Fibroblast of skin of abdomen (primary cell): ENCODE measurements at regions not wholly inside any gene's neighbourhood (a gene's known extent, or its start where the extent isn't known, plus 50 kb on each side); places are given as distances from the start of the nearest gene placed in this dataset.

Source experiments
- DNase-seq: peaks from one replicate; pipeline ENCODE4 v3.0.0-alpha.2; 2013

GRCh38 chr3:117995842-117996437, 1038.7 kb downstream of the IGSF11 start:
- DNase-seq, result no peak

- DNase-seq, result peak; percentile 83
Measured at GRCh38 chr3:117997201-117998049, 1037.2 kb downstream of the IGSF11 start.

- DNase-seq, result peak; percentile 15
Measured at GRCh38 chr3:117998071-117998470, 1036.6 kb downstream of the IGSF11 start.

GRCh38 chr3:118000219-118000618, 1034.4 kb downstream of the IGSF11 start:
- no peak for DNase-seq

GRCh38 chr3:118001380-118001779, 1033.3 kb downstream of the IGSF11 start:
- DNase-seq, result peak; percentile 31

GRCh38 chr3:118011910-118012309, 1022.7 kb downstream of the IGSF11 start:
- DNase-seq, result no peak

DNA sequence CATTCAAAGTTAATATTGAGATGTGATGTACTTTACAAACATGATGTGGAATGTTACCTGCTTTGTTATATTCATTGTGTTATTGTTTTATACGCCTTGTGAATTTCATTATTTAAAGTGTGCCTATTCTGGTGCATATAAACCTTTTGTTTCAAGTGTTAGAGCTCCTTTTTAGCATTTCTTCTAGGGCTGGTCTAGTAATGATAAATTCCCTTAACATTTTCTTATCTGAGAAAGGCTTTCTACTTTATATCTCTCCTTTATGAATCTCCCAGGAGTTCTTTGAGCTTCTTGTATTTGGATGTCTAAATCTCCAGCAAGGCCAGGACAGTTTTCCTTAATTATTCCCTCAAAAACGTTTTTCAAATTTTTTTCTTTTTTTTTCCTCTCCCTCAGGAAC, 1005.6 kb downstream of the IGSF11 start:
- no peak for DNase-seq

GRCh38 chr3:118036215-118036614, 998.4 kb downstream of the IGSF11 start:
- DNase-seq, result no peak

DNA sequence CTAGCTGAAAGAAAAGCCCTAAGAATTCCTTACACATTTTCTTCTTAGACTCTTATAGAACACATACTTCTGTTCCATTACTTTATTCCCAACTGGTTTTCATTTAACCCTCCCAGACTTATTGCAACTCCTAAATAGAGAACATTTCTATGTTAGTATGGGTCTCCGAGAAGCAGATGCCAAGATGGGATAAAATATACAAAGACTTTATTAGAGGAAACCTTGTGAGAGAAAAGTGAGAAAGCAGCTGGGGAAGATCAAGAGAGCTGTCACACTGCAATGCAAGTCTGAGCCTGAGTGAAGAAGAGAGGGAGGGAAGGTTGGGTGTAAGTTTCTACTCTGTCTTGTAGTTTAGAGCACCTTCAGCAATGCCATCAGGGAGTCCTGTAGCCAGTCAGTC, 979.3 kb downstream of the IGSF11 start:
- DNase-seq, result no peak

DNA sequence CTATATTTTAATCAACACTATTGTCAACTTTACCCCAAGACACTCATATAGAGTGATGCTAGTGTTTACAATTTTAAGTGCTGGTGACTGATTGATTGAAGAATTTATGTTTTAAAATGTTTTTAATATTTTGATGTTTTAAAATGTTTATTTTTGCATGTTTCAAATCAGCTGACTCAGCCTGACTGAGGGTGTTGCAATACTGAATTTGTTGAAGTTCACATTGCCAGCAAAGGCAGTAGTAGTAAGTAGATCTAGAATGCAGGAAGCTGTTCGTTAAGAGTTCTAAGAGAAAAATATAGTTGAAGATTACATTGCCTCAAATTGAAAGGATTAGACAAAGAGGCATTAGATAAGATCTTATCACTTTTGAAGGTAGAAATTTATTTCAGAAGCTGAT, 977.6 kb downstream of the IGSF11 start:
- DNase-seq, result no peak

- DNase-seq, result no peak
Measured at GRCh38 chr3:118059096-118059495, 975.5 kb downstream of the IGSF11 start.

DNA sequence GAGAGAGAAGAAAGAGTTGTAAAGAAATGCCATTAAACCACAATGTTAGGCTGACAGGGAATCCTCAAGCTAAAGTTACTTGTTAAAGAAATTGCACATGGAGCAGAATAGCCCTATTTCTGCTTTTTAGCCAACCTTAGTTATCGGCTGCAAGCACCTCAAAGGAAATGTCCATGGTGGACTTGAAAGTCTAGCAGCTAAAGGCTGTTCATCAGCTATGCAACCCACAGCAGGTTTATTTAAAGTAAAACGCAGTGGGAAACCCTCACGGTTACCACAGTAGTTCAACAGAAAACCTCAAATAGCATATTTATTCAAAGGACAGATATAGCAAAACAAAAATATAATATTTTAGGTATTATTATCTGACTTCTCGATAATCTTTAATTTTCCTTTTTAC, 967.2 kb downstream of the IGSF11 start:
- no peak for DNase-seq

DNA sequence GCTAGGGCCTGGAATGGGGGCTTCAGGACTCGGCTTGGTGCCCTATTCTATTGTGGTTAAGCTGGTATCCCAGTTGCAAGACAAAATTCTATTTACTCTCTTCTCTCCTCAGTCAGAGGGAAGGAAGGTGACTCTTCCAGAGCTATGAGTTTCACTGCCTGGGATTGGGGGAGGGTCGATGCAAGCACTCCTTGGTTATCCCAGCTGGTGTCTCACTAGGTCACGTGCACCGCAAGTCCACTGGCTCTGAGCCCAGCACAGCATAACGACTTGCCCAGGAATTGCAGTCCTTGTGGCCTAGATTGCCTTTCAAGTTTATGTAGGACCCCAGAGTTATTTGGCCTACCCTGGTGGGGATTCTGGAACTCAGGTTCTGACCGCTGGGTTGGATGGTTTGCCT, 958.8 kb downstream of the IGSF11 start:
- peak; percentile 5 for DNase-seq

- DNase-seq, result no peak
Measured at GRCh38 chr3:118077332-118077731, 957.3 kb downstream of the IGSF11 start.

- DNase-seq, result no peak
Measured at GRCh38 chr3:118080889-118081288, 953.8 kb downstream of the IGSF11 start.

DNA sequence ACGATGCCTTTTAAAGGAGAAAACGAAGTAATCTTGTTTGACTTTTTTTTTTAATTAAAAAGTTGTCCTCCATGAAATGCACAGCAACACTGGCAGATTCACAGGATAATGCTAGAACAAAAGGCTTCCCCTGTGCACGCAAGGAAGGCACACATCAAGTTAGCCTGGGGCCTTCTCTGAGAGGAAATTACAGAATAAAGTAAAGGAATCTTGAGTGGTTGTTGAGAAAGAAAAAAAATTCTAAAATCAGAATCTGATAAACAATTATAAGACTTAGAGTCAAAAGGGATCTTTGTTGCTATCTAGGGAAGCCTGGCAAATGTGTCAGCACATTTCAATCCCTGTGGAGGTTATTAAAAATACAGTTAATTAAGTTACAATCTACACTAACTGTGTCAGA, 946.0 kb downstream of the IGSF11 start:
- no peak for DNase-seq

DNA sequence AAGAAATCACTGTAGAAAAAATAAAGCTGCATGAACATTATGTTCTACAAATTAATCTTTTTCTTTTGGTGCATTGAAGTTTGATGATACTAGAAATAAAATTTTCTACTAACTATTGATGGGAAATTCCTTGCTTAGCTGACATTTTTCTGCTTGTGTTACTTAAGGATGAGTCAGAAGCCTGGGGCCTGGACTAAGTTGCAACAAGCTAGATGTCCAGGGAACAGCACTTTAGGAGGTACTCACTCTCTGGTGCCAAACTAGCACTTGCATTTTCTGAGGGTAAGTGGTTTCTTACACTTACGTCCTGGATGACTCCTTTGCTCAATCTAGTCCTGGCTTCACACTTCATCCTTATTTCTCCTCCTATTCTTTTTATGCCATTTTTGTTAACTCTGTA, 945.1 kb downstream of the IGSF11 start:
- DNase-seq, result peak; percentile 3

DNA sequence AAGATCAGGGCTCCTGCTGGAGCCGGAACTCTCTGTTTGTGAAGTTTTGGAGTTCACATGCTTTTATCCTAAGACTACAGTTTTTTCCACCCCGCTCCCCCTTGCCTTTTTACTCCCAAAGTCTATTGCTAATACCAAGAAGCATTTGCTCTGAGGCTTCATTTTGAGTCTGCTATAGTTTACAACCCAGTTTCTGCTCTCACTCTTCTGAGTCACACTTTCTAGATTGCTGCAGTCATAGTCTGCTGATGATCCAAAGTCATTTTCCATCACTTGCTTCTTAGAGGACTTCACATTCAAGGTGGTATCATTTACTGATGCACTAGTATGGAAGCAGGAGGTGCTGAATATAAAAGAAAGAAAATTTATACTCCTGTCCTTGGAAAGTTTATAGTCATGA, 937.4 kb downstream of the IGSF11 start:
- no peak for DNase-seq

- DNase-seq, result no peak
Measured at GRCh38 chr3:118097660-118098059, 937.0 kb downstream of the IGSF11 start.

- peak; percentile 4 for DNase-seq
Measured at GRCh38 chr3:118098827-118099226, 935.8 kb downstream of the IGSF11 start.

- no peak for DNase-seq
Measured at GRCh38 chr3:118101891-118102290, 932.8 kb downstream of the IGSF11 start.

- DNase-seq, result no peak
Measured at GRCh38 chr3:118102737-118103136, 931.9 kb downstream of the IGSF11 start.

DNA sequence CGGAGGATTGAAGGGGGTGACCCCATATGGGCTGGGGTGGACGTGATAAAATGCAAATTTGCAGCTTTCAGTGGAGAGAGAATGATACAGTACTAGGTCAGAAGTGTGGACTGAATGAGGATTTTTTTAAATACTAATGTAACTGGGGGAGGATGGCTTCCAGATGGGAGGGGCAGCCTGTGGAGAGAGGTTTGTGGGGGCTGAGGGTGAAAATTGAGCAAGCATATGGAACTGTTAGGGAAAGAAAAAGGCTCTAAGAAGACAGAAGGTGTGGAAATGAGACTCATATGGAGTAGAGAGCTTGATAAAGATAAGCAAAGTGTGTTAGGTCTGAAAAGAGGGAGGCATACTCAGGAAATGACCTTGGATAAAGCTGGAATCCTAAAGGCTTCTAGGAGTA, 926.4 kb downstream of the IGSF11 start:
- no peak for DNase-seq

- no peak for DNase-seq
Measured at GRCh38 chr3:118108769-118109168, 925.9 kb downstream of the IGSF11 start.
